NCI-H82 treated with DMSO at 0.1 percent for 48 hours (cell line): ENCODE measurements at regions not wholly inside any gene's neighbourhood (a gene's known extent, or its start where the extent isn't known, plus 50 kb on each side); places are given as distances from the start of the nearest gene placed in this dataset.

ENCODE experiments used
- DNase-seq: peaks from one replicate; lab custom pipeline; 2025; ENCODE audit not compliant: unreplicated experiment; lab: John Stamatoyannopoulos, UW

DNA sequence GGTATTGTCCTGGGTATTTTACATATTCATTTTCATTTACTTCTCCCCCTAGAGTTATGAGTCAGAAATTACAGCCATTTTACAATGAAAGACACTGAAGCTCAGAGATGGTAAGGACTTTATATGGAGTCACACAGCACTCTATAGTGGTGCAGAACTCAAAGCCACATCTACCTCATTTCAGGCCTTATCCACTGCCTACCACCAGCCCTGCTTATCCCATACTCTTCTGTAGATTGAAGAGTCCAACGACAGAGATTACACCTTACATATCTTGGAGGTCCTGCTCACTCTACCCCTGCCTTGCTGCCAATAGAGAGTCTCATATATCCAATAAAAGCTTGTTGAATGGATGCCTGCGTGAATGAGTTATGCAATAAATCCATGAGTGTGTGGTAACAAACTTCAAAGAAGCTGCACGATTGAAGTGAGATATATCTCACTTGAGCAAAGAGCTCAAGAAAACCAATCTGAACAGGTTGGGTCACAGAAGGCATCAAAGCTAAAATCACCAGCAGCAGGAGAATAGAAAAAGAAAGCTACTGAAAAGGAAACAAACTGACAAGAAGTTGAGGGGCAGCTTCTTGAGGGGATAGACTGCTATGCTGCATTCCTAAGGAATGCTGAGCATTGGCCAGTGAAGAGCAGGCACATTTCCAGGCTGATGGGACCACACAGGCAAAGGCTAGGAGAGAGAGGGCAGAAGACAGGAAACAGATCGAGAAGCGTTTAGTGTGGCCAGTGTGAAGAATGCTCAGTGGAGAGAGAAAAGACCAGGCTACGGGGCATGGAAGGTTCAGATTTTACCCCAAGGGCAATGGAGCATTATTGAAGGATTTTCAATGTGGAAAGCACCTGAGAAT, 585.6 kb downstream of the DHX35 start:
- no peak for DNase-seq

DNA sequence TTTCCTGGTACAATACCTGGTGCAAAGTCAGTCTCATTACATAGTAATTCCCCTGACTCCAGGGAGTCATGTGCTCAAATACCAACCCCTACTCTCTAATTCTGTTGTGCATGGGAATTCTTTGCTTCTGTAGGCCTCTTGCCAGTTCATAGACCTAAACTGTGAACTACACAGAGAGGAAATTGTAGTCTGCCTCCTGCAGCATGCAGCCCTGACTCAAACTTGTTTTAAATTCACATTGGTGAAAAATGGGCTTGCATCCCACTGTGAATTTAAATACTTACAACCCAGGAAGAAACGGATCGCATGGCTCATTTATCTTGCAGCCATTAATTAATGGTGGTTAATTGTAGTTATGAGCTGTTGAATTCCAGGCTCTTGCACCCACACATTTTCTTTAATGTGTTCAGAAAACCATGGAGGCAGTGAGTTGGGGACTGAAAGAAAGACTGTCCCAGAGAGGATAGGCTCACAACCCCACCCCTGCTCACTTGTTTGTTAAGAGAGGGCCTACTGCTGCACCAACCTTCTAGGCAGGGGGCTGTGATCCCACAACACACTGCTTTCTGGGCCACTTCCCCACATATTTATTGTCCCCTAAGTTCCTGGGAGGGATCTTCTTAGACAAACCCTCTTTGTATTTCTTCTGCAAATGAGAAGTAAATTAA, 579.1 kb downstream of the DHX35 start:
- no peak for DNase-seq

DNA sequence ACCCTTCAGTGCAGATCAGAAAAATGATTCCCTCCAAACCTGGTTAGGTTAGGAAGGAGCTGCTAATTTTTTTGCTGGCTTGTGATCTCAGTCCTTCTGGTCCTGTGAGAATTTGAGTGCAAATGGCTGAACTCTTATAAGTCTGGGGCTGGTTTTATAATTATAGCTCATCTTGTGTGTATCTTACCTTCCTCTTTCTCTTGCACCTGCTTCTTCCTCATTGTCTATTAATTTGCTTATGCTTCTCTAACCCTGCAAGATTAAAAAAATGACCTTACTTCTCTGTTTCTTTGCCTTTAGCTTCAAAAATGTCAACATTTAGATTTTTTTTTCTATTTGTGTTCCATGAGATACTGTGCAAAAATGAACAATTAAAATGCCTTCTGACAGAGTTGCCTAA, 576.2 kb downstream of the DHX35 start:
- no peak for DNase-seq

DNA sequence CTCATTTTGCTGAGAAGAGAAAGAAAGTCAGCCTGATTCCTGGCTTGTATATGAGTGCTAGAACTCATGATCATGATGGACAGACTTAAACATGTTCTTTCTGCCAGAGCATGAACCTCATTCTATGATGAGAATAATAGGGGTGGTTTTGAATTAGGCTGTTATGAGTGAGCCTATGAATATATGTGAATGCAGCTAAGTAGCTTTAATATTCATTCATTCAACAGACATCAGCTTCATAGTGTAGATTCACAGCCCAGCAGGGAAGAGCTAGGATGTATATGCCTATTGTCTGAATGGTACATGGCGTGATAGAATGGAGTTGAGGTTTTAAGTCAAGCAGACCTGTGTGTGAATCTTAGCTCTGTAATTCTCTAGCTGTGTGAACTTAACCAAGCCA, 573.2 kb downstream of the DHX35 start:
- DNase-seq, result no peak

DNA sequence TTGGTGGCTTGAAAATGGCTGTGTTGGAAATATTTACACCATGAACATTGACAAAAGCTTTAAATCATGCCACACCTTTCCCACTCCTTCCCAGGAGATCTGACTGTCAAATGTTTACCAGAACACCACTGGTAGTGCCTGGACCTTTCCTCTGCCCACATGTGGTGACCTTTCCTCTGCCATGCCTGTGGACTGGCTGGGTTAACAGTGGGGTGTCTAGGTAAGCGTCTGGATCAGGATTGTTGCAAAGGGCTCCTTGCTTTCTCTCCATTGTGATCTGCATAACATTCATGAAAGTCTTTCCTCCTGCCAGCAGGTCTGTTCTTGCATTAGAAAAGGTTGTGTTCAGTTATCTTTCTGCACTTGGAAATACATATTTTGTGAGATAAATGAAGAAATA, 572.7 kb downstream of the DHX35 start:
- DNase-seq, result no peak

DNA sequence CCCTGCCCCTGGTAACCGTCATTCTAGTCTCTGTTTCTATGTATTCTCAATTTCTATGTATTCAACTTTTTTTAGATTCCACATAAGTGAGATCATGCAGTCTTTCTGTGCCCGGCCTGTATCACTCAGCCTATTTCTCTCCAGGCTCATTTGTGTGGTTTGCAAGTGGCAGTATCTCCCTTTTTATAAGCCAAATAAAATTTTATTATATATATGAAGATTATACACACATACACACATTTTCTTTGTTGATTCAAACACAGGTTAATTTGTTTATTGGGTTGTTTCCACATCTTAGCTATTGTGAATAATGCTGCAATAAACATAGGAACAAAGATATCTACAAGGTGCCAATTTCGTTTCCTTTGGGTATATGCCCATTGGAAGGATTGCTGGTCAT, 571.7 kb downstream of the DHX35 start:
- no peak for DNase-seq

DNA sequence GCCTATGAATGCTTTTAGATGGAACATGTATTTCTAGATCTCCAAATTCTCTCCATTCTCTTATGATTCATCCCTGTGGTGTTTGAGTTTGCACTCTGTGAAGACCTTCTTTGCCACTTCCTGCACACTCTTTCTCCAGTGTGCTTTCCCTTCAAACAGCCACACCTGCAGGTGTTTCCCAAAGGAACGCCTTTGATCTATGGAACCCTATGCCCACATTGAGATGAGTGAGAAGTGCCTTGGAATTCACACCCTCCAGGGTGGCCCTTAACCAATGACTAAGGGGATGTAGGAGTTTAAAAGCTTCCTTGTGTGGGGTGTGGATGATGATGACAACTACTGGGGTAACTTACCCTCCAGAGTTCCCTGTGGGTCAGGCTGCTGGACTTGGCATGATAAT, 570.1 kb downstream of the DHX35 start:
- DNase-seq, result no peak

DNA sequence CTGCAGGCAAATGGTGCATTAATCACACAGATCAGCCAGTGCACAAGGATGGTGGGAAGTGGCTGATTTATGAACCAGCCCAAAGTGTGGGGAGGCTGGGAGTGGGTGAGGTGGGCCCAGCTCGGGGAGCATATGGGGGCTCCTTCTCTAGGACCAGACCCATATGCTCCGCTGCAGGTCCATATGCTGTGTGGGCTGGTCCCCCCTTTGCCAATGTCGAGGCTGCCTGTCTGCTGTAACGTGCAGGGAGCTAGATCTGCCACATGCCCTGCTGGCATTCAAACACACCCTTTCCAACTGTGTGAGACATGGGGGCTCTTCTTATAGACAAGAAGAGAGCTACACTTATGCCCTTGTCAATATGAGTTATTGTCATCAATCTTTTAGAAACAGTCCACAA, 566.3 kb downstream of the DHX35 start:
- DNase-seq, result no peak

DNA sequence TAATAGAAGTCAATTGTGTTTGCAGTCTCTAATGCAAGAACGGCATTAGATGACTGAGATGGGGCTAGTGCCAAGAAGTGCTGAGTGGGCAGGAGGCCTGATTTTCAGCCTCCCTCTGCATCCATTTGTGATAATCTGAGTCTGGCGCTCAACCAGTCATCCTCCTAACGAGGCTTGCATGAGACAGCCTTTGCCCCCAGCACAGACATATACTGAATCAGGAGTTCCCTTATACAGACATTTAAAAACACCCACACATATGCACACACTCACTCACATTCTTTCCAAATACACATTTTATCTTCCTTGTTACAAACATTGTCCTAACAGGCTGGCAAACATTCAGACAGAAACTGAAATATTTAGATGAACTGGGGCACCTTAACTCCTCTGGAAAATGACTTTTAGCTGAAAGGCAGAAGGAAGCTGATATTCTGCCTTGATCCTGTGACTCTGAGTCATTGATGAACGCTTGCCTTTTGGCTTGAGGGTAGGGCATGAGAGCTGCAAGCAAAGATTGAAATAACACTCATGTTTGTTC, 562.3 kb downstream of the DHX35 start:
- DNase-seq, result no peak

DNA sequence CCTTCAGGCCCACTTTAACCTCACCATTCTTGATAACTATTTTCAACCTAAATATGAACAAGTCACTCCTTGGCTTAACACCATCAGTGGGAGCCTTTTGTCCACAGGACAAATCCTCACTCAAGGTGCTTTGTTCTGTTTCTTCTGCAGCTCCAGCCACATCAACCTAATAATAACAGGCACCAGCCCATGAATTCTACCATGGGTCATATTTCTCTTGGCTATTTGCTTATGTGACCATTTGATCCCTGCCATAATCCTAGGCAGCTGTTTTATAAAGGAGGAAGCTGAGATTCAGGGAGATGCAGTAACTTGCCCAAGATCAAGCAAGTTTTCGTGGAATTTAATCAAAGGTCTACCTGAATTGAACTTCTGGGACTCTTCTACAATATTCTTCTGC, 561.3 kb downstream of the DHX35 start:
- no peak for DNase-seq

DNA sequence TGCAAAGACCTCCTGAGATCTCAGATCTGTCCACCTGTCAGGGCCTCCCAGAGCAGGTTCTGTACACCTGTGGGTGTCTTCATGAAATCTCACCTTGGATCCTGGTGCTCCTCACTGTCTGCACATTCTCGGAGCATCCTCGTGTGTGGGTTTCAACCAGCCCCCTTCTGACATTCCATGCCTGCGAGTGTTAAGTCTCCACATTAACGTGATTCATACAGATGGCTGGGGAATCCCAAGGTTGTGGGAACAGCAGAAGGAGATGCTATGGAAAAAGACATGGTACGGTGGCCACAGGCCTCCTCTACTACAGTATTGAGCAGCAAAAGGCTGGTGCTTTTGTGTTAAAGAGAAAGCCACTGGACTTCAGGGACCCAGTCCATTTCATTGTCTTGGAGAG, 556.5 kb downstream of the DHX35 start:
- DNase-seq, result no peak

DNA sequence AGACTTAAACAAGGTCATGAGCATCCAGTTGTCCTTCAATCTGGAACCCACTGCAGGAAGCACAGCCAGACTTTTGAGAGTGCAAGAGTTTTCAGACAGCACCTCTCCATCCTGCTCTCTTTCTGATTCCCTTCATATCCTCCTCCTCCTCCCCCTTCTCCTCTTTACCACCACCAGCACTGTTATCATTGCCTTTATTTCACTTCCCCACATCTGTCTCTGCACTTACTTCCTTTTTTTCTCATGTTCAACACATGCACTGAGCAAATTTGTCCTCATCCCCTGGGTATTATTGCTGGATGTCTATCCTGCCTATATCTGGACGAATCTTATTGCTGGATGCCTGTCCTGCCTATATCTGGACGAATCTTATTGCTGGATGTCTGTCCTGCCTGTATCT, 554.8 kb downstream of the DHX35 start:
- DNase-seq, result no peak

DNA sequence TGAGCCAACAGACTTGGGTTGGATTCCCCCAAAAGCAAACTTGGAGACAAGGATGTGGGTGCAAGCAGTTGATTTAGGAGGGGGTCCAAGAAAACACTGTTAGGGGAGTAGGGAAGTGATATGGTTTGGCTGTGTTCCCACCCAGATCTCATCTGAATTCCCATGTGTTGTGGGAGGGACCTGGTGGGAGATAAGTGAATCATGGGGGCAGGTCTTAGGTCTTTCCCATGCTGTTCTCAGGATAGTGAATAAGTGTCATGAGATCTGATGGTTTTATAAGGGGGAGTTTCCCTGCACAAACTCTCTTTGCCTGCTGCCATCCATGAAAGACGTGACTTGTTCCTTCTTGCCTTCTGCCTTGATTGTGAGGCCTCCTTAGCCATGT, 542.6 kb downstream of the DHX35 start:
- no peak for DNase-seq

DNA sequence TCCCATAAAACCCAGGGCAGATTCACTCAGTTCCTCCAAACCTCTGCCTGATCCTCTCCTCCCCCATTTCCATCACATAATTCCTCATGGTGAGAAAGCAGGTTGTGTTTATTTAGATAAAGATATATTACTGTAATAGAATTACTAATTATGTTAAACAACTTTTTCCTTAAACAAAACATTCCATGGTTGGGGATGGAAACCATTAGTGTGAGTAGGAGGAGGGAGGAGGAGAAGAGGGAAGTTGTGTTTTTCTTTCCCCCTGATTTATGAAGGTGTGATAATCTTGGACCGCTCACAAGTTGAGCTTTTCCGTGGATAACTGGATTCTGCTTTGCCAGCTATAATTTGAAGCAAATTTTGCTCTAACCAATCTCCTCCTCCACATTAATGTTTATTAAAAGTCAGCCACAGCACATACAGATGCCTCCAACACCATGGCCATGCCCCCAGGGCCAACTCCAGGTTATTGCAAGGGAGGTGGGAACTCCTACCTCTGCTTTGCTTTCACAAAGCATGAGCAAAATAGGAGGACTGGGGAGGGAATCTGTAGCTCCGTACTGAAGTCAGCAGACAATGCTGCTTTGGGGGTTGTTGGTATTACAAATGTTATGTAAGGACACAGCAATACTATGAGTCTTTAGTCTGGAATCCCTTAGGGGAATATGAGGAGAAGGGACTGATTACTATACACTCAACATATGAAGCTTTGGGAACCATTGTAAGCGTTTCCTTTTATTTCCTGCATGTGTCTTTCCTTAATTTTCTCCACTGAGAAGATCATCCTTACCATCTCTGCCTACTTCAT, 542.0 kb downstream of the DHX35 start:
- DNase-seq, result no peak

DNA sequence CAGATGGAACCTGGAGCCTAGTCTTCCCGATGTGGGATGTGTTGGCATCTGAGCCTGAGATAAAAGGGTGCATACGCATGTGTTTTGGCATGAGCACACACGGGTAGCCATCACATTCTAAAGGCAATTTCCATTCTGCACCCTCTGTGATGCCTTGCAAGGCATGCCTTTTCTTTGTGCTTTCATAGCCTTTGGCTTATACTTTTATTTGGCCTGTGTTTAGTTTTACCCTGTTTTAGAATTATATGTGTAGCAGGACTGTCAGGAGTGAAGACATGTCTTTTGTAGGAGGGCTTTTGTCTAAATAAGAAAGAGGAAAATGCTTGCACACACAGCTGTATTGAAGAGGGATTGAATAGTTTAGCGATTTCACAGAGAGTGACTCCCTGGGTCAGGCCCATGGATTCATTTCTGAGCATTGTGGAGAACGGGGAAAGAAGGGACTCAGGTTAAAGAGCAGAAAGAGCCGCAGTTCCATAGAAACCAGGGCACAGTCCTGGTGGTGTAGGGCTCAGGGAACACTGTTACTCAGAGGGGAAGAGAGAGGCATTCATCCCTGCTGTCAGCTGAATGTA, 530.2 kb downstream of the DHX35 start:
- DNase-seq, result no peak

DNA sequence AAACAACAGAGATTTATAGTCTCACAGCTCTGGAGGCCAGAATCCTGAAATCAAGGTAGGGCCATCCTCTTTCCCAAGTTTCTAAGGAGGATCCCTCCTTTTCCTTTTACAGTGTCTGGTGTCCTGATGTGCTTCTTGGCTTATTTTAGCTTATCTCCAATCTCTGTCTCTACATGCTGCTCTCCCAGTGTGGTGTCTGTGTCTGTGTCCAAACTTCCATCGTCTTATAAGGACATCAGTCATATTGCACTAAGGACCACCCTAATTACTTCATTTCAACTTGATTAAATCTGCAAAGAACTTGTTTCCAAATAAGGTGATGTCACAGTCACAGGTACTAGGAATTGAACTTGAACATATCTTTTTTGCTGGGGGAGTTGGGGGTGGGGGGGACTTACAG, 529.6 kb downstream of the DHX35 start:
- no peak for DNase-seq

DNA sequence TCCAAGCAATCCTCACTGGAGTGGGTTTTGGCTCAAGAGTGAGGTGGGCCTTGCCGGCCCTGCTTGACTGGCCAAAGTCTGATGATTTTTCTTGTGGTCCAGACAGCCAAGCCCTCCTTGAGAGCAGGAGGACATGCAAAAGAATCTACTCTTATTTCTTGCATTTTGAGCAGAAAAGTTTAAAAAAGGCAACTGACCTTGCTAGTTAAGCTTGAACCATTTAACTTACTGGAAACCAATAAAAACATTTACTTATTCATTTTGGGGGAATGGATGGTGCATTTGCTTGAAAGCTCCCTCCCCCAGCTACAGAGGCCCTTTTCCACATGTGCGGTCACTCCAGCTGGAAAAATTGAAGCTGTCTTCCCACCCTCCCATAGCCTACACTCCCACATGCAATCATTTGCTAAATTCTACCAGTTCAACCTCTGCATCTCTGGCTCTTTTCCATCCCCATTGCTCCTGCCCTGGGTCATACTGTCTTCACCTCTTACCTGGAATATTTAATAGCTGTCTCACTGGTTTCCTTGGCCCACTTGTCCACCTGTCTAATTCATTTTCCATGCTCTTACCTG, 527.9 kb downstream of the DHX35 start:
- no peak for DNase-seq

DNA sequence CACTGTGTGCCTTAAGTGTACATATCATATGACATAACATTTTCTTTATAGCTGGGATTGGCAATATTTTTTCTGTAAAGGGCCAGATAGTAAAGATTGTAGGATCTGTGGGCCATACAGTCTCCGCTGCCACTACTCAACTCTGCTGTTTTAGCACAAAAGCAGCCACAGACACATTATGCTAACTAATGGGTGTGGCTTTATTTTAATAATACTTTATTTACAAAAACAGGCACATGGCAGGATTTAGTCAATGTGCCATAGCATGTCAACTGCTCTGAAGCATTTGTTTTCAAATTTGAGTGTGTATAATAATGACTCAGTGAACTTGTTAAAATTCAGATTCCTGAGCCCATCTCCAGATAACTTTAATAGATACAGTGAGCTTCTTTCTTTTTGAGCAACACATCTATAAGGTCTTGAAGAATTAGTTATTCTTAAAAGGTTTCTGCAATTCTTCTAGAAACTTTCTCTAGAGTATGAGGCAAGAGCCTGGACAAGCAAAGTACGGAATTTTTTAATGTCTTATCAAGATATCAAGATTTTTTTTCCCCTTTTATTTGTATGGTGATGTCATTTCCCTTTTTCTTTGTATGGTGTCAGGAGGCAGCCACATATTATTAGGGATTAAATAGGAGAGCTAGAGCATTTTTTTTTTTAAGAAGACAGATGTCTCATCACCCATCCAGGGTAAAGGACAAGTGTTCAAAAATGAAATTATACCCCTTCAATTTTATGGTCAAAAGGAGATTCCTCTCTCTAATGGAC, 518.3 kb downstream of the DHX35 start:
- no peak for DNase-seq

DNA sequence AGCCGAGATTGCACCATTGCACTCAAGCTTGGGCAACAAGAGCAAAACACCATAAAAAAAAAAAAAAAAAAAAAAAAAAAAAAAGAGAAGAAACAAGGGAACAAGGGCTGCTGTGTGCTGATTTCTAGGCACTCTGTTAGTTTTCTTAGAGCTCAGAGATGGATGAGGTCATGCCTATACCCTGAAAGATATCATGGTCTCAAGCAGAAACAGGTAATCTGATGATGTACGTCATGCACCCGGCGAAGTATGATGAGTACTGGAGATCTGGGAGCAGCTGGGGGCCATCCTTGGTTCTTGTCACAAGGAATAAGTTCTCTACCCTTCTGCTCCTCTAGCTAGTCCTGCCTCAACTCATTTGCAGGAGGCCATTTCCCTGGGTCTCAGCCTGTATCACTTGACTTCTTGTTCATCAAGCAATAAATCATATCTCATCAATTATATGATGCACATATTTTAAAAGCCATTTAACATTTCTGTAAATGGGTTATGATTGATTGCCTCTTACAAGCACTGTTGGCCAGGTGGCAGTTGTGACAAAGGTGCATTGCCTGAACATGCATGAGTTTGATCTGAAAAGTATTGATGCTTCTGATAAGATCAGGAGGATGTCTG, 517.2 kb downstream of the DHX35 start:
- DNase-seq, result no peak

DNA sequence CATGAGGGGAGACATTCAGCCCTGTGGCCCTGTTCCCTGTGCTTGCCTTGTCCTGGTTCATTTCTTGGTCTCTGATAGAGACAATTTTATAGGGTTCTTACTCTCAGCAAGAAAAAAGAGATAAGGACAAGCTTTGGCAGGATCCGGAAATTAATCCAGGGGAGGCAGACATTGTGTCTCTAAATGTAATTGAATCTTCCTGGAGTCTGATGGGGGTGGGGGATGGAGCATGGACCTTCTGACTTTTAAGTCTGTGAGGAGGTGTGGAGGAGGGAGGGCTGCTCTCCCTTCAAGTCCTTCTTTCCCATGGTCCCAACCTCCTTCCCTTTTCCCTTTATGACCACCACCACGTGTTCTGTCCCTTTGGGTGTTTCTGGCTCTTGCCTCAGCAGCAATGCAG, 512.7 kb downstream of the DHX35 start:
- DNase-seq, result no peak
